HL-60 (cell line): ENCODE measurements at regions not wholly inside any gene's neighbourhood (a gene's known extent, or its start where the extent isn't known, plus 50 kb on each side); places are given as distances from the start of the nearest gene placed in this dataset.

Experiments used
- DNase-seq, 2 experiments: peaks; one replicate each; pipeline ENCODE4 v3.0.0-alpha.2; 2010 to 2020; ENCODE audit warnings: low read depth in 1 of 2, low spot score in 1 of 2
- H3K27ac ChIP-seq: fragments of 250-450 bp; sonication (Bioruptor Pico); replicated peaks from 2 replicates; pipeline ENCODE4 v1.5.1; 2020; ENCODE audit warnings: mild to moderate bottlenecking, moderate library complexity
- H3K27me3 ChIP-seq: fragments of 250-450 bp; sonication (Bioruptor Pico); 2 replicates; pipeline ENCODE4 v1.5.1; 2021; ENCODE audit warnings: mild to moderate bottlenecking, moderate library complexity; ENCODE audit not compliant: insufficient read depth, poor library complexity, severe bottlenecking
- H3K4me3 ChIP-seq: replicated peaks from 2 replicates; pipeline ENCODE4 v1.5.1; 2011; ENCODE audit warnings: mild to moderate bottlenecking, control low read depth, low read length; ENCODE audit not compliant: insufficient read depth
- CTCF ChIP-seq: IDR thresholded peaks from one replicate; pipeline ENCODE4 v1.5.1; 2011; ENCODE audit warnings: low read length, control low read depth, inconsistent platforms; ENCODE audit not compliant: insufficient read depth
- GABPA ChIP-seq: IDR thresholded peaks from 2 replicates; pipeline ENCODE4 v1.6.1; 2012; ENCODE audit warnings: low read depth
- POLR2AphosphoS5 ChIP-seq: IDR thresholded peaks from 2 replicates; pipeline ENCODE4 v1.6.1; 2012; ENCODE audit warnings: low read depth
- REST ChIP-seq: IDR thresholded peaks from 2 replicates; pipeline ENCODE4 v1.6.1; 2012; ENCODE audit warnings: low read depth; ENCODE audit not compliant: insufficient replicate concordance
- SPI1 ChIP-seq: IDR thresholded peaks from 2 replicates; pipeline ENCODE4 v1.6.1; 2012; ENCODE audit warnings: low read depth, mild to moderate bottlenecking, borderline replicate concordance

DNA sequence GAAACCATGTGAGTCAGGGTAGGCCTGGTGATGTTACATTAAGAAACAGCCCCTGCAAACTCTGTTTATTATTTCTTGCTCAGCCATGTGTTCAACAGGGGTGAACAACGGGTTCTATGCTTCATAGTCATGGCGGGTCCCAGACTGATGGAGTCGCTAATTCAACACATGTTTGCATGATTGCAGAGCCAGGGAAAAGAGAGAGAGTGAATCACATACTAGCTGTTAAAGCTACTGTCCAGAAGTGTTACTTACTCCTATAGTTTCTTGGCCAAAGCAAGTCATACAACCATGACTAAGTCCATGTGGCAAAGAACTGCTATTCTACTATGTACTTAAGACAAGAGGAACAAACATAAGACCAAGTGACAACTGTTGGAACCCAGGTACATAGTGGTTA lies 241.2 kb upstream of the SKOR2 start:
- H3K4me3 ChIP-seq = no peak overlapping the region
- DNase-seq = no peak
- H3K27ac ChIP-seq = no peak overlapping the region
- no peak for TF ChIP-seq CTCF
- TF ChIP-seq GABPA = no peak
- no peak for TF ChIP-seq REST
- no peak for TF ChIP-seq POLR2AphosphoS5
- no peak for TF ChIP-seq SPI1
- H3K27me3 ChIP-seq = peaks cover 3% of the 10 kb centered on the region

GRCh38 chr18:47490882-47491281 lies 239.4 kb upstream of the SKOR2 start:
- no peak overlapping the region for H3K27ac ChIP-seq
- no peak overlapping the region for H3K4me3 ChIP-seq
- DNase-seq = no peak
- TF ChIP-seq CTCF = no peak
- no peak for TF ChIP-seq GABPA
- no peak for TF ChIP-seq POLR2AphosphoS5
- no peak for TF ChIP-seq SPI1
- TF ChIP-seq REST = no peak
- H3K27me3 ChIP-seq = peaks cover 3% of the 10 kb centered on the region

GRCh38 chr18:47485221-47485797 lies 233.8 kb upstream of the SKOR2 start:
- no peak overlapping the region for H3K4me3 ChIP-seq
- no peak overlapping the region for H3K27ac ChIP-seq
- TF ChIP-seq CTCF (no peak), REST (no peak), GABPA (no peak), POLR2AphosphoS5 (no peak), SPI1 (no peak)
- peaks cover 23% of the 10 kb centered on the region for H3K27me3 ChIP-seq
- DNase-seq = no peak
